Ovary (tissue), 7 donors: ENCODE measurements at regions not wholly inside any gene's neighbourhood (a gene's known extent, or its start where the extent isn't known, plus 50 kb on each side); places are given as distances from the start of the nearest gene placed in this dataset.

Experiments
- DNase-seq, 5 donors: peaks; one replicate each; pipeline ENCODE4 v3.0.0-alpha.2; 2019 to 2020
- H3K27ac ChIP-seq, 2 donors: fragments of 200-600 bp; one replicate each; pipeline versions ENCODE4 v1.5.1 to v1.8.0; 2019 to 2022
- H3K27me3 ChIP-seq: fragments of 200-600 bp; one replicate; pipeline ENCODE4 v1.8.0; 2022
- H3K36me3 ChIP-seq: fragments of 200-600 bp; sonication (generic); one replicate; pipeline ENCODE4 v1.5.1; 2019
- H3K4me1 ChIP-seq: one replicate; pipeline ENCODE4 v1.8.1; 2013; ENCODE audit warnings: mild to moderate bottlenecking, moderate library complexity; ENCODE audit not compliant: insufficient read depth
- H3K4me3 ChIP-seq: fragments of 200-600 bp; sonication (generic); one replicate; pipeline ENCODE4 v1.5.1; 2017
- H3K9me3 ChIP-seq, 2 donors: fragments of 200-600 bp in 1 of 2; sonication (generic) in 1 of 2; one replicate each; pipeline versions ENCODE4 v1.5.1 to v1.8.1; 2013 to 2019; ENCODE audit warnings: mild to moderate bottlenecking in 1 of 2, moderate library complexity in 1 of 2
- EP300 ChIP-seq: sonication (generic); formaldehyde crosslinking; IDR thresholded peaks from one replicate; pipeline ENCODE4 v1.6.1; 2017; ENCODE audit warnings: antibody characterized with exemption
- POLR2A ChIP-seq: fragments of 450-650 bp; IDR thresholded peaks from one replicate; pipeline ENCODE4 v1.6.1; 2017; ENCODE audit warnings: antibody characterized with exemption, mild to moderate bottlenecking, moderate library complexity
- WGBS, 3 donors: extraction: QIAGEN DNeasy Blood & Tissue Kit in 1 of 3; methylation state at CpG; one replicate each; pipeline versions ENCODE4 v1.1.5 to v1.1.7; 2013 to 2017; 5-methylcytosine and 5-hydroxymethylcytosine counted together
- intact Hi-C, 4 donors: fragments of 100-400 bp; cut with DNase I; formaldehyde crosslinking; loops; one replicate each; pipeline versions ENCODE4 v1.11.0 to v1.15.1; 2022 to 2023
- TF ChIP-seq, protein P1 (sequence below), 3 donors: fragments of 450-650 bp in 2 of 3; fragments of 200-600 bp in 1 of 3; IDR thresholded peaks; one replicate each; pipeline versions ENCODE4 v1.5.1 to v1.8.0; 2016 to 2022; ENCODE audit warnings: antibody characterized with exemption in 3 of 3, mild to moderate bottlenecking in 1 of 3
- donor health status: DM: no; HTN: no; CAD: no; lungs with moderate emphysema.
- donor health status: DM: no; HTN: no; CAD: no.
- donor health status: Bipolar disorder and iron deficiency.
- donor health status: DM: no; HTN: no; CAD: no.
- donor health status: DM: yes; HTN: yes; CAD: no.

DNA sequence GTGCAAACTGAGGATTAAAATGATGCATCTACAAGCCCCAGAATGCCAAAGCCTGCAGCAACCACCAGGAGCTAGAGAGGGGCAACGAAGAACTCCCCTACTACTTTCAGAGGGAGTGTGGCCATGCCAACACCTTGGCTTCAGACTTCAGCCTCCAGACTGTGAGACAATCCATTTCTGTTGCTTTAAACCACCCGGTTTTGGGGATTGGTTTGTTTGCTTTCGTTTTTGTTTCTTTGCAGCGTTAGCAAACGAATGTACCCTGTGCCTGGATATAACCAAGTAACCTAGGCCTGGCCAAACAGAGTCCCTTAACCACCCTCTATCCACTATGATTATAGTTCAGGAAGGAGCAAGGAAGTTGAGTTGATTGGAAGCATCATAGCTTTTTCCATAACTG lies 171.2 kb upstream of the NCK2 start:
- no peak for DNase-seq
- H3K27ac ChIP-seq = no peak overlapping the region
- no peak overlapping the region for H3K4me3 ChIP-seq
- H3K36me3 ChIP-seq = no peaks in the 10 kb centered on the region
- no peaks in the 10 kb centered on the region for H3K9me3 ChIP-seq
- WGBS, 3 donors = 39 to 58% (median 43%) methylated on average over 5 of the region's 5 CpGs
- TF ChIP-seq EP300 (no peak), POLR2A (no peak)
- TF ChIP-seq, protein P1, sequence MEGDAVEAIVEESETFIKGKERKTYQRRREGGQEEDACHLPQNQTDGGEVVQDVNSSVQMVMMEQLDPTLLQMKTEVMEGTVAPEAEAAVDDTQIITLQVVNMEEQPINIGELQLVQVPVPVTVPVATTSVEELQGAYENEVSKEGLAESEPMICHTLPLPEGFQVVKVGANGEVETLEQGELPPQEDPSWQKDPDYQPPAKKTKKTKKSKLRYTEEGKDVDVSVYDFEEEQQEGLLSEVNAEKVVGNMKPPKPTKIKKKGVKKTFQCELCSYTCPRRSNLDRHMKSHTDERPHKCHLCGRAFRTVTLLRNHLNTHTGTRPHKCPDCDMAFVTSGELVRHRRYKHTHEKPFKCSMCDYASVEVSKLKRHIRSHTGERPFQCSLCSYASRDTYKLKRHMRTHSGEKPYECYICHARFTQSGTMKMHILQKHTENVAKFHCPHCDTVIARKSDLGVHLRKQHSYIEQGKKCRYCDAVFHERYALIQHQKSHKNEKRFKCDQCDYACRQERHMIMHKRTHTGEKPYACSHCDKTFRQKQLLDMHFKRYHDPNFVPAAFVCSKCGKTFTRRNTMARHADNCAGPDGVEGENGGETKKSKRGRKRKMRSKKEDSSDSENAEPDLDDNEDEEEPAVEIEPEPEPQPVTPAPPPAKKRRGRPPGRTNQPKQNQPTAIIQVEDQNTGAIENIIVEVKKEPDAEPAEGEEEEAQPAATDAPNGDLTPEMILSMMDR (IDR thresholded peaks at IDR 0.05) = no peak
- intact Hi-C loops = loop anchor here in 1 of 4 donors (10.0 kb wide), 1 partner anchor 501 kb away; no protein-coding TSS in a partner anchor
- peaks cover 5% of the 10 kb centered on the region for H3K4me1 ChIP-seq
- H3K27me3 ChIP-seq = no peaks in the 10 kb centered on the region

DNA sequence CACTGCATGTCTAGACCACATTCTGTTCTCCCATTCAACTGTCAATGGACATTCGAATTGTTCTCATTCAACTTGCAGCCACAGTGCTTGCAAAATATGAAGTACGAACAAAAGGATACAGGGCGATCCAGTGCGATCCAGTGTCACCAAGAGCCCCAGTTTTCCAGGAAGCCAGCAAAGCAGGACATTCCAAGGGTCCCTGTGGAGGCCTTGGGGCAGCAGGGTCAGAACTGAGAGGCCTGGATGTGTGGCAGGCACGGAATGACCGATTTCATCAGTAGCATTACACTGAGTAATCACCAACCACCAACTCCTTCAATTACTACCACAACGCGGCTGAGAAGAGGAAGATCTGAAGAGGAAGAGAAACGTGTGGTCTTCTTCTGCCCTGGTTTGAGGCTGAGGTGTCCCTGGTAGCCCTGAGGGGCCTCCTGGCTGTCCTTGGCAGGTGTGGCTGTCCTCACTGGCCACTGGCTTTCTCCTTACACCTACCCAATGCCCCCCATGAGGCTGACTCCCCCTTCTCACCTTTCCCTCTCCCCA lies 172.7 kb upstream of the FHL2 start:
- Histone ChIP-seq H3K4me1 (peaks cover 2% of the 10 kb centered on the region), H3K27ac (no peak overlapping the region), H3K36me3 (no peaks in the 10 kb centered on the region), H3K4me3 (no peak overlapping the region), H3K27me3 (no peaks in the 10 kb centered on the region), H3K9me3 (no peaks in the 10 kb centered on the region)
- DNase-seq = no peak
- TF ChIP-seq EP300 (no peak), POLR2A (no peak)
- TF ChIP-seq, protein P1 (IDR thresholded peaks at IDR 0.05) = no peak
- intact Hi-C loops = loop anchor here in 1 of 4 donors (10.0 kb wide), 1 partner anchor 503 kb away; no protein-coding TSS in a partner anchor
- 83 to 85% (median 84%) methylated on average over 9 of the region's 9 CpGs for WGBS, 3 donors

DNA sequence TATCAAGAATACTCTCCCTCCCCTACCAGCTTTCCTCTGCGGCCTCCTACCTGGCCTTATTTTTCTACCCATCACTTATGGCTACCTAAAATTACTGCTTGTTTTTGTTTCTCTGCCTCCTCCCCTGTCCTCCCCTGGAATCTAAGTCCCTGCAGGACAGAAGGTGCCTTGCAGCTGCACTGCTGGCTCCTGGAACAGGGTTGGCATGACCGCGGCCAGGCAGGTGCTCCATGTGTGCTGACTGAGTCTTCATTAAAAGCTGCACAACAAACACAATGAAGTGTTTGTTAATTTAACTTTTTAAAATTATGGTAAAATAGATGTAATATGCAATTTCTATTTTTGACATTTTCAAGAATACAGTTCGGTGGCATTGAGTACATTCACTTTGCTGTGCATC lies 171.9 kb upstream of the FHL2 start:
- Histone ChIP-seq H3K4me1 (no peaks in the 10 kb centered on the region), H3K9me3 (no peaks in the 10 kb centered on the region), H3K36me3 (no peaks in the 10 kb centered on the region), H3K4me3 (no peak overlapping the region), H3K27me3 (no peaks in the 10 kb centered on the region), H3K27ac (no peak overlapping the region)
- 94 to 97% (median 97%) methylated on average over 4 of the region's 4 CpGs for WGBS, 3 donors
- no peak for TF ChIP-seq EP300
- no peak for TF ChIP-seq POLR2A
- intact Hi-C loops = loop anchor here in 1 of 4 donors (10.0 kb wide), 1 partner anchor 504 kb away; no protein-coding TSS in a partner anchor
- no peak for DNase-seq

DNA sequence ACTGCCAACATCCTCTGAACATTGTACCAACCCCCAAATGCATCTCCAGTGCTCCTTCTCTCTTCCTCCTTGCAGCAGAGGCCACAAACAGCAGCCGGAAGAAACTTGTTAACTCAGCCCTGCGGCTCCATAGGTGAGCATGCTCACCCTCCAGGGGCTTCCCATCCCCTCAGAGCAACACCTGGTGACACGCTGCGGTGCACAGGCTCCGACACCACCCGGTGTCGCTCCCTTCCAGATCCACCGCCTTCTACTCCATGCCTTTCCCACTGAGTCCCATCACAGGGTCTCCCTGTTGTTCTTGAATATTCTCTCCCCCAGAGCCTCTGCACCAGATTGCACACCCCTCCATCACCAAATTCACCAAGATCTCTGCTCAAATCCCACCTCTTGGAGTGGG lies 171.5 kb upstream of the FHL2 start:
- 94 to 96% (median 94%) methylated on average over 8 of the region's 8 CpGs for WGBS, 3 donors
- intact Hi-C loops = loop anchor here in 1 of 4 donors (10.0 kb wide), 1 partner anchor 504 kb away; no protein-coding TSS in a partner anchor
- H3K9me3 ChIP-seq = no peaks in the 10 kb centered on the region
- no peaks in the 10 kb centered on the region for H3K36me3 ChIP-seq
- no peaks in the 10 kb centered on the region for H3K27me3 ChIP-seq
- DNase-seq = no peak
- H3K4me1 ChIP-seq = no peaks in the 10 kb centered on the region
- H3K27ac ChIP-seq = no peak overlapping the region
- H3K4me3 ChIP-seq = no peak overlapping the region
- TF ChIP-seq, protein P1 (IDR thresholded peaks at IDR 0.05) = no peak
- TF ChIP-seq EP300 (no peak), POLR2A (no peak)

DNA sequence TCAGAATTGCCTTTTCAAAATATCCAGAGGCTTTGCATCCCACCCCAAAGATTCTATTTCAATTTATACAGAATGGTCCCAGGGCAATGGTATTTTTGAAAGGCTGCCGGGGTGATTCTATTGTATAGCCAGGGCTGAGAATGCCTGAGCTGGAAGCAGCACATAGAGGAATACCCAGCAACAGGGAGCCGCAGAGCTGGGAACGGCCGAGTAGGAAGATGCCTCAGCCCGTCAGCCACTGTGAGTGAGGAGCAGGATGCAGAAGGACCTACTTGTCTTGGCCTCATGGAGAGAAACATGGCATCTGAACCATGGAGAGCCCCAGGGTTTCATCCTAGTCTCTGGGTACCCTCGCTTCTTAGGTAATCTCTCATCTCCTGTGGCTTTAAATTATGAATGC lies 170.8 kb upstream of the FHL2 start:
- H3K27ac ChIP-seq = no peak overlapping the region
- H3K4me1 ChIP-seq = no peaks in the 10 kb centered on the region
- H3K27me3 ChIP-seq = no peaks in the 10 kb centered on the region
- WGBS, 3 donors = 92 to 95% (median 93%) methylated on average over 6 of the region's 6 CpGs
- no peak overlapping the region for H3K4me3 ChIP-seq
- TF ChIP-seq POLR2A (no peak), EP300 (no peak)
- TF ChIP-seq, protein P1 (IDR thresholded peaks at IDR 0.05) = no peak
- H3K9me3 ChIP-seq = no peaks in the 10 kb centered on the region
- no peaks in the 10 kb centered on the region for H3K36me3 ChIP-seq
- intact Hi-C loops = loop anchor here in 1 of 4 donors (10.0 kb wide), 1 partner anchor 505 kb away; no protein-coding TSS in a partner anchor
- no peak for DNase-seq
